H9 (cell line): ENCODE measurements at regions not wholly inside any gene's neighbourhood (a gene's known extent, or its start where the extent isn't known, plus 50 kb on each side); places are given as distances from the start of the nearest gene placed in this dataset.

Experiments used
- DNase-seq: peaks from one replicate; pipeline ENCODE4 v3.0.0-alpha.2; 2017
- H2AFZ ChIP-seq: one replicate; pipeline ENCODE4 v1.6.1; 2013; ENCODE audit warnings: mild to moderate bottlenecking, low read length, control low read depth, moderate library complexity
- H2AK5ac ChIP-seq: 2 replicates; pipeline ENCODE4 v1.6.1; 2013; ENCODE audit warnings: low read length, control low read depth, mixed read lengths; ENCODE audit not compliant: insufficient read length
- H2BK120ac ChIP-seq: one replicate; pipeline ENCODE4 v1.6.1; 2013; ENCODE audit warnings: low read depth, mild to moderate bottlenecking, low read length, control low read depth, inconsistent platforms; ENCODE audit not compliant: poor library complexity, severe bottlenecking
- H2BK12ac ChIP-seq: 2 replicates; pipeline ENCODE4 v1.6.1; 2013; ENCODE audit warnings: low read length, control low read depth, mixed read lengths, low read depth; ENCODE audit not compliant: insufficient read length
- H2BK15ac ChIP-seq: 2 replicates; pipeline ENCODE4 v1.6.1; 2013; ENCODE audit warnings: low read depth, low read length, control low read depth
- H2BK20ac ChIP-seq: one replicate; pipeline ENCODE4 v1.6.1; 2013; ENCODE audit warnings: low read depth, mild to moderate bottlenecking, low read length, control low read depth, inconsistent platforms; ENCODE audit not compliant: poor library complexity, severe bottlenecking
- H2BK5ac ChIP-seq: 2 replicates; pipeline ENCODE4 v1.6.1; 2013; ENCODE audit warnings: low read length, control low read depth, mixed read lengths; ENCODE audit not compliant: insufficient read length
- H3K14ac ChIP-seq: 2 replicates; pipeline ENCODE4 v1.6.1; 2013; ENCODE audit warnings: low read length, control low read depth; ENCODE audit not compliant: insufficient read depth
- H3K18ac ChIP-seq: 2 replicates; pipeline ENCODE4 v1.6.1; 2013; ENCODE audit warnings: low read depth, mild to moderate bottlenecking, mixed read lengths, low read length, control low read depth; ENCODE audit not compliant: insufficient read length
- H3K23ac ChIP-seq: 2 replicates; pipeline ENCODE4 v1.6.1; 2013; ENCODE audit warnings: low read length, control low read depth, mixed read lengths, low read depth; ENCODE audit not compliant: insufficient read length
- H3K23me2 ChIP-seq: 2 replicates; pipeline ENCODE4 v1.6.1; 2013; ENCODE audit warnings: low read depth, mild to moderate bottlenecking, mixed read lengths, low read length, control low read depth; ENCODE audit not compliant: insufficient read length, poor library complexity, severe bottlenecking
- H3K27ac ChIP-seq: 2 replicates; pipeline ENCODE4 v1.5.1; 2013; ENCODE audit warnings: low read length, control low read depth, mixed read lengths, low read depth; ENCODE audit not compliant: insufficient read length
- H3K27me3 ChIP-seq: 2 replicates; pipeline ENCODE4 v1.6.1; 2013; ENCODE audit warnings: low read length, control low read depth, inconsistent platforms; ENCODE audit not compliant: insufficient read depth
- H3K4ac ChIP-seq: 2 replicates; pipeline ENCODE4 v1.6.1; 2013; ENCODE audit warnings: low read depth, mild to moderate bottlenecking, control low read depth, inconsistent platforms, low read length, moderate library complexity
- H3K4me1 ChIP-seq: 2 replicates; pipeline ENCODE4 v1.6.1; 2013; ENCODE audit warnings: low read length, control low read depth, inconsistent platforms; ENCODE audit not compliant: insufficient read depth
- H3K4me2 ChIP-seq: 2 replicates; pipeline ENCODE4 v1.6.1; 2013; ENCODE audit warnings: low read length, control low read depth, mixed read lengths; ENCODE audit not compliant: insufficient read length, insufficient read depth
- H3K56ac ChIP-seq: 2 replicates; pipeline ENCODE4 v1.6.1; 2013; ENCODE audit warnings: low read depth, mild to moderate bottlenecking, mixed read lengths, low read length, control low read depth; ENCODE audit not compliant: insufficient read length
- H3K79me1 ChIP-seq: 2 replicates; pipeline ENCODE4 v1.6.1; 2013; ENCODE audit warnings: low read depth, mild to moderate bottlenecking, moderate library complexity, low read length, control low read depth, inconsistent platforms; ENCODE audit not compliant: insufficient read depth, poor library complexity, severe bottlenecking
- H3K79me2 ChIP-seq: 2 replicates; pipeline ENCODE4 v1.6.1; 2013; ENCODE audit warnings: low read length, control low read depth, inconsistent platforms; ENCODE audit not compliant: insufficient read depth
- H3K9ac ChIP-seq: 2 replicates; pipeline ENCODE4 v1.6.1; 2013; ENCODE audit warnings: low read length, control low read depth, mixed read lengths; ENCODE audit not compliant: insufficient read length; ENCODE audit errors: extremely low read depth
- H3K9me3 ChIP-seq: one replicate; pipeline ENCODE4 v1.6.1; 2013; ENCODE audit warnings: low read depth, low read length, inconsistent platforms; ENCODE audit not compliant: control insufficient read depth
- H3T11ph ChIP-seq: one replicate; pipeline ENCODE4 v1.6.1; 2013; ENCODE audit warnings: mild to moderate bottlenecking, low read length, control low read depth, inconsistent platforms
- H4K20me1 ChIP-seq: one replicate; pipeline ENCODE4 v1.6.1; 2013; ENCODE audit not compliant: control insufficient read depth, insufficient read length, insufficient read depth
- H4K5ac ChIP-seq: 2 replicates; pipeline ENCODE4 v1.6.1; 2013; ENCODE audit warnings: low read depth, mild to moderate bottlenecking, mixed read lengths, low read length, control low read depth; ENCODE audit not compliant: insufficient read length
- H4K8ac ChIP-seq: replicated peaks from 2 replicates; pipeline ENCODE4 v1.6.1; 2013; ENCODE audit warnings: low read length, control low read depth, mixed read lengths, low read depth; ENCODE audit not compliant: insufficient read length
- H4K91ac ChIP-seq: 2 replicates; pipeline ENCODE4 v1.6.1; 2013; ENCODE audit warnings: low read depth, mild to moderate bottlenecking, moderate library complexity, mixed read lengths, low read length, control low read depth; ENCODE audit not compliant: insufficient read length
- H3K27ac Mint-ChIP-seq, 3 experiments: 2 replicates in 2 of 3; 3 replicates in 1 of 3; pipeline ENCODE4 v1.8.0; 2020 to 2021; ENCODE audit warnings: mixed read lengths in 3 of 3, mild to moderate bottlenecking in 1 of 3, moderate library complexity in 1 of 3
- H3K27me3 Mint-ChIP-seq: 2 replicates; pipeline ENCODE4 v1.8.0; 2021; ENCODE audit warnings: low read depth, mild to moderate bottlenecking, moderate library complexity, mixed read lengths
- H3K36me3 Mint-ChIP-seq, 3 experiments: 2 replicates in 2 of 3; 3 replicates in 1 of 3; pipeline ENCODE4 v1.8.0; 2020 to 2021; ENCODE audit warnings: low read depth in 3 of 3, mixed read lengths in 3 of 3; ENCODE audit not compliant: insufficient read depth in 1 of 3
- H3K4me1 Mint-ChIP-seq, 2 experiments: 2 replicates each; pipeline ENCODE4 v1.8.0; 2020; ENCODE audit warnings: mixed read lengths in 2 of 2
- H3K4me3 Mint-ChIP-seq, 2 experiments: 2 replicates in 1 of 2; 3 replicates in 1 of 2; pipeline ENCODE4 v1.8.0; 2020 to 2021; ENCODE audit warnings: mild to moderate bottlenecking in 2 of 2, mixed read lengths in 2 of 2, moderate library complexity in 1 of 2
- H3K9me3 Mint-ChIP-seq, 2 experiments: 2 replicates in 1 of 2; 3 replicates in 1 of 2; pipeline ENCODE4 v1.8.0; 2020; ENCODE audit warnings: mild to moderate bottlenecking in 2 of 2, mixed read lengths in 2 of 2, moderate library complexity in 1 of 2
- WGBS: extraction: QIAGEN DNeasy Blood & Tissue Kit; methylation state at CpG from one replicate; pipeline ENCODE4 v1.1.7; 2013; ENCODE audit warnings: missing lambda C conversion rate, low lambda C conversion rate, mixed read lengths; ENCODE audit not compliant: insufficient read length; ENCODE audit errors: extremely low coverage; 5-methylcytosine and 5-hydroxymethylcytosine counted together
- TF ChIP-seq, protein P1 (sequence below): fragments of 200-600 bp; sonication (generic); conservative IDR thresholded peaks from 3 replicates; pipeline ENCODE4 v1.8.0; 2021; ENCODE audit warnings: antibody characterized with exemption, mild to moderate bottlenecking

DNA sequence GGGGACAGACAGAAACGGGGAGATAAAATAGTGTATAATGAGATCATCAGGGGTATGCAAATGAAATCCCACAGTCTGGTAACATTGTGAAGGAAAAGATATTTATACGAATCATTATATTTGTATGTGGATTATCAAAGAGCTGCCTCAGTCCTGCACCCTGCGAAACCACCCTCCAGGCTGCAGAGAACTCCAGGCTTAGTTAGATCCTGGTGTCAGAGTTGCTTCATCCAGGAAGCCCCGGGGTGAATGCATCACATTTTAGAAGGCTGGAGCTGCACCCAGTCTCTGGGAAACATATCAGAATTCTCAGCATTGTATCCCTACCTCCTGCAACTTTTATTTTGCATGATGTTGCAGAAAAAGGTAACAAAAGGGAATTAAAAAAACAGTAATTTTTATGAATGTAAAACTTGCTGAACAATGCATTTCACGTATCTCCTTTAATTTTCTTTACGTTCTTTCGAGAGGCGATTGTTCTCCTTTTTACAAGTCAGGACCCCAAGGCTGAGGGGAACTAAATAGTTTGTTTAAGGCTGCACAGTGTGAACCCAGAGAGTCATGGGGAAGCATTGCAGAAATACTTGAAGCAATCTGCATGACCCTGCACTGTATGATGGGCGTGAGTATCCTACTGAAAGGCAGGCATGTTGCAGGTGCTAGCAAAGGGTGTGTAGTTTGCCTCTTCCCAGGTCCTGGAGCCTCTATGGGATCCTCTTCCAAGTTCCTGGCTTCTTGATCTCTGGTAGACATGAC lies 299.5 kb upstream of the CLNK start:
- no peaks in the 10 kb centered on the region for H4K20me1 ChIP-seq
- no peak overlapping the region for H3K23ac ChIP-seq
- no peaks in the 10 kb centered on the region for H3K9me3 Mint-ChIP-seq
- no peak overlapping the region for H3K9ac ChIP-seq
- no peak overlapping the region for H2AFZ ChIP-seq
- no peak overlapping the region for H4K8ac ChIP-seq
- H4K5ac ChIP-seq, result no peak overlapping the region
- DNase-seq, result no peak
- peaks cover 32 to 38% of the 10 kb centered on the region in 2 experiments for H3K4me1 Mint-ChIP-seq
- TF ChIP-seq, protein P1, sequence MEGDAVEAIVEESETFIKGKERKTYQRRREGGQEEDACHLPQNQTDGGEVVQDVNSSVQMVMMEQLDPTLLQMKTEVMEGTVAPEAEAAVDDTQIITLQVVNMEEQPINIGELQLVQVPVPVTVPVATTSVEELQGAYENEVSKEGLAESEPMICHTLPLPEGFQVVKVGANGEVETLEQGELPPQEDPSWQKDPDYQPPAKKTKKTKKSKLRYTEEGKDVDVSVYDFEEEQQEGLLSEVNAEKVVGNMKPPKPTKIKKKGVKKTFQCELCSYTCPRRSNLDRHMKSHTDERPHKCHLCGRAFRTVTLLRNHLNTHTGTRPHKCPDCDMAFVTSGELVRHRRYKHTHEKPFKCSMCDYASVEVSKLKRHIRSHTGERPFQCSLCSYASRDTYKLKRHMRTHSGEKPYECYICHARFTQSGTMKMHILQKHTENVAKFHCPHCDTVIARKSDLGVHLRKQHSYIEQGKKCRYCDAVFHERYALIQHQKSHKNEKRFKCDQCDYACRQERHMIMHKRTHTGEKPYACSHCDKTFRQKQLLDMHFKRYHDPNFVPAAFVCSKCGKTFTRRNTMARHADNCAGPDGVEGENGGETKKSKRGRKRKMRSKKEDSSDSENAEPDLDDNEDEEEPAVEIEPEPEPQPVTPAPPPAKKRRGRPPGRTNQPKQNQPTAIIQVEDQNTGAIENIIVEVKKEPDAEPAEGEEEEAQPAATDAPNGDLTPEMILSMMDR, result no peak
- H3K4ac ChIP-seq, result no peak overlapping the region
- no peak overlapping the region for H2AK5ac ChIP-seq
- H2BK12ac ChIP-seq, result no peak overlapping the region
- H2BK15ac ChIP-seq, result no peak overlapping the region
- H3K27me3 Mint-ChIP-seq, result peaks cover 32% of the 10 kb centered on the region
- H3K4me3 Mint-ChIP-seq, result no peak overlapping the region
- H3K79me2 ChIP-seq, result no peaks in the 10 kb centered on the region
- H3K4me1 ChIP-seq, result peaks cover 13% of the 10 kb centered on the region; the same call in 1 of the 2 replicates
- H2BK5ac ChIP-seq, result no peak overlapping the region
- no peak overlapping the region for H3K4me2 ChIP-seq
- H3K36me3 Mint-ChIP-seq, result no peaks in the 10 kb centered on the region; a peak in 1 of 7 replicates
- H3K23me2 ChIP-seq, result no peaks in the 10 kb centered on the region
- no peaks in the 10 kb centered on the region; the same call in 1 of the 2 replicates for H3K27me3 ChIP-seq
- H3K27ac Mint-ChIP-seq, result no peak overlapping the region
- no peak overlapping the region for H3K14ac ChIP-seq
- no peak overlapping the region for H3K56ac ChIP-seq
- WGBS, result no CpG with 5 or more reads among the region's 9 CpGs
- no peak overlapping the region for H2BK120ac ChIP-seq
- H4K91ac ChIP-seq, result no peak overlapping the region
- no peaks in the 10 kb centered on the region for H3K9me3 ChIP-seq
- no peak overlapping the region for H3K18ac ChIP-seq
- H2BK20ac ChIP-seq, result no peak overlapping the region
- no peaks in the 10 kb centered on the region for H3K79me1 ChIP-seq
- H3T11ph ChIP-seq, result no peak overlapping the region
- H3K27ac ChIP-seq, result no peak overlapping the region
